ENCODE measurements at regions not wholly inside any gene's neighbourhood (a gene's known extent, or its start where the extent isn't known, plus 50 kb on each side); places are given as distances from the start of the nearest gene placed in this dataset.

- no peak for FAIRE-seq
- Histone ChIP-seq H3K4me1 (ENCODE audit: control insufficient read depth in 3 of 3, insufficient read depth in 2 of 3, low read depth in 1 of 3, low read length in 2 of 3) (no peaks in the 10 kb centered on the region), H3K27ac (ENCODE audit: low read depth in 1 of 3, low read length in 2 of 3) (no peak overlapping the region), H3K36me3 (ENCODE audit: control insufficient read depth in 3 of 3, insufficient read depth in 2 of 3, low read depth in 1 of 3, low read length in 3 of 3) (no peaks in the 10 kb centered on the region), H3K4me3 (ENCODE audit: low read depth in 1 of 3, low read length in 3 of 3) (no peak overlapping the region), H3K27me3 (ENCODE audit: control insufficient read depth in 3 of 3, insufficient read depth in 3 of 3, low read length in 3 of 3) (no peaks in the 10 kb centered on the region), H3K9me3 (ENCODE audit: control insufficient read depth in 2 of 2, insufficient read depth in 1 of 2, low read depth in 1 of 2, low read length in 1 of 2) (no peaks in the 10 kb centered on the region)
- 23 to 39% (median 36%) methylated on average over 4 of the region's 4 CpGs for WGBS, 3 donors
- DNase-seq, result no peak
Measured at GRCh38 chr17:53924530-53925455, 102.1 kb downstream of the KIF2B start.

- H3K4me1 ChIP-seq (ENCODE audit: control insufficient read depth in 3 of 3, insufficient read depth in 2 of 3, low read depth in 1 of 3, low read length in 2 of 3), result no peaks in the 10 kb centered on the region
- FAIRE-seq (no peak), DNase-seq (no peak)
- no peak overlapping the region for H3K4me3 ChIP-seq (ENCODE audit: low read depth in 1 of 3, low read length in 3 of 3)
- peaks cover 0 to 15% of the 10 kb centered on the region in 2 donors for H3K9me3 ChIP-seq (ENCODE audit: control insufficient read depth in 2 of 2, insufficient read depth in 1 of 2, low read depth in 1 of 2, low read length in 1 of 2)
- H3K36me3 ChIP-seq (ENCODE audit: control insufficient read depth in 3 of 3, insufficient read depth in 2 of 3, low read depth in 1 of 3, low read length in 3 of 3), result no peaks in the 10 kb centered on the region
- WGBS, 3 donors, result 18 to 43% (median 20%) methylated on average over 2 of the region's 2 CpGs
- no peak overlapping the region for H3K27ac ChIP-seq (ENCODE audit: low read depth in 1 of 3, low read length in 2 of 3)
- no peaks in the 10 kb centered on the region for H3K27me3 ChIP-seq (ENCODE audit: control insufficient read depth in 3 of 3, insufficient read depth in 3 of 3, low read length in 3 of 3)
Measured at GRCh38 chr17:53932386-53932785, 109.7 kb downstream of the KIF2B start.

GRCh38 chr17:53934931-53935330, 112.2 kb downstream of the KIF2B start:
- Histone ChIP-seq H3K4me3 (ENCODE audit: low read depth in 1 of 3, low read length in 3 of 3) (no peak overlapping the region), H3K27me3 (ENCODE audit: control insufficient read depth in 3 of 3, insufficient read depth in 3 of 3, low read length in 3 of 3) (no peaks in the 10 kb centered on the region), H3K27ac (ENCODE audit: low read depth in 1 of 3, low read length in 2 of 3) (no peak overlapping the region), H3K4me1 (ENCODE audit: control insufficient read depth in 3 of 3, insufficient read depth in 2 of 3, low read depth in 1 of 3, low read length in 2 of 3) (no peaks in the 10 kb centered on the region), H3K36me3 (ENCODE audit: control insufficient read depth in 3 of 3, insufficient read depth in 2 of 3, low read depth in 1 of 3, low read length in 3 of 3) (no peaks in the 10 kb centered on the region), H3K9me3 (ENCODE audit: control insufficient read depth in 2 of 2, insufficient read depth in 1 of 2, low read depth in 1 of 2, low read length in 1 of 2) (peaks cover 0 to 15% of the 10 kb centered on the region in 2 donors)
- WGBS, 3 donors, result 75 to 77% (median 77%) methylated on average over 2 of the region's 2 CpGs
- FAIRE-seq, result no peak
- DNase-seq, result no peak

- DNase-seq (no peak), FAIRE-seq (no peak)
- no peaks in the 10 kb centered on the region for H3K4me1 ChIP-seq (ENCODE audit: control insufficient read depth in 3 of 3, insufficient read depth in 2 of 3, low read depth in 1 of 3, low read length in 2 of 3)
- H3K9me3 ChIP-seq (ENCODE audit: control insufficient read depth in 2 of 2, insufficient read depth in 1 of 2, low read depth in 1 of 2, low read length in 1 of 2), result no peaks in the 10 kb centered on the region
- no peaks in the 10 kb centered on the region for H3K27me3 ChIP-seq (ENCODE audit: control insufficient read depth in 3 of 3, insufficient read depth in 3 of 3, low read length in 3 of 3)
- H3K4me3 ChIP-seq (ENCODE audit: low read depth in 1 of 3, low read length in 3 of 3), result no peak overlapping the region
- no peaks in the 10 kb centered on the region for H3K36me3 ChIP-seq (ENCODE audit: control insufficient read depth in 3 of 3, insufficient read depth in 2 of 3, low read depth in 1 of 3, low read length in 3 of 3)
- H3K27ac ChIP-seq (ENCODE audit: low read depth in 1 of 3, low read length in 2 of 3), result no peak overlapping the region
Measured at GRCh38 chr17:53941231-53941630, 118.5 kb downstream of the KIF2B start.

- Histone ChIP-seq H3K4me1 (ENCODE audit: control insufficient read depth in 3 of 3, insufficient read depth in 2 of 3, low read depth in 1 of 3, low read length in 2 of 3) (no peaks in the 10 kb centered on the region), H3K27ac (ENCODE audit: low read depth in 1 of 3, low read length in 2 of 3) (no peak overlapping the region), H3K36me3 (ENCODE audit: control insufficient read depth in 3 of 3, insufficient read depth in 2 of 3, low read depth in 1 of 3, low read length in 3 of 3) (no peaks in the 10 kb centered on the region), H3K27me3 (ENCODE audit: control insufficient read depth in 3 of 3, insufficient read depth in 3 of 3, low read length in 3 of 3) (no peaks in the 10 kb centered on the region), H3K9me3 (ENCODE audit: control insufficient read depth in 2 of 2, insufficient read depth in 1 of 2, low read depth in 1 of 2, low read length in 1 of 2) (no peaks in the 10 kb centered on the region), H3K4me3 (ENCODE audit: low read depth in 1 of 3, low read length in 3 of 3) (no peak overlapping the region)
- FAIRE-seq (no peak), DNase-seq (no peak)
- 45 to 73% (median 56%) methylated on average over 1 of the region's 1 CpG for WGBS, 3 donors
Measured at GRCh38 chr17:53942436-53942835, 119.7 kb downstream of the KIF2B start.

GRCh38 chr17:53942898-53943297, 120.2 kb downstream of the KIF2B start:
- H3K36me3 ChIP-seq (ENCODE audit: control insufficient read depth in 3 of 3, insufficient read depth in 2 of 3, low read depth in 1 of 3, low read length in 3 of 3), result no peaks in the 10 kb centered on the region
- H3K4me3 ChIP-seq (ENCODE audit: low read depth in 1 of 3, low read length in 3 of 3), result no peak overlapping the region
- H3K27ac ChIP-seq (ENCODE audit: low read depth in 1 of 3, low read length in 2 of 3), result no peak overlapping the region
- no peaks in the 10 kb centered on the region for H3K4me1 ChIP-seq (ENCODE audit: control insufficient read depth in 3 of 3, insufficient read depth in 2 of 3, low read depth in 1 of 3, low read length in 2 of 3)
- 84 to 93% (median 88%) methylated on average over 2 of the region's 2 CpGs for WGBS, 3 donors
- no peaks in the 10 kb centered on the region for H3K9me3 ChIP-seq (ENCODE audit: control insufficient read depth in 2 of 2, insufficient read depth in 1 of 2, low read depth in 1 of 2, low read length in 1 of 2)
- no peaks in the 10 kb centered on the region for H3K27me3 ChIP-seq (ENCODE audit: control insufficient read depth in 3 of 3, insufficient read depth in 3 of 3, low read length in 3 of 3)
- FAIRE-seq (no peak), DNase-seq (no peak)

- Histone ChIP-seq H3K4me3 (ENCODE audit: low read depth in 1 of 3, low read length in 3 of 3) (no peak overlapping the region), H3K27me3 (ENCODE audit: control insufficient read depth in 3 of 3, insufficient read depth in 3 of 3, low read length in 3 of 3) (no peaks in the 10 kb centered on the region), H3K4me1 (ENCODE audit: control insufficient read depth in 3 of 3, insufficient read depth in 2 of 3, low read depth in 1 of 3, low read length in 2 of 3) (no peaks in the 10 kb centered on the region), H3K36me3 (ENCODE audit: control insufficient read depth in 3 of 3, insufficient read depth in 2 of 3, low read depth in 1 of 3, low read length in 3 of 3) (no peaks in the 10 kb centered on the region), H3K9me3 (ENCODE audit: control insufficient read depth in 2 of 2, insufficient read depth in 1 of 2, low read depth in 1 of 2, low read length in 1 of 2) (peaks cover 0 to 13% of the 10 kb centered on the region in 2 donors), H3K27ac (ENCODE audit: low read depth in 1 of 3, low read length in 2 of 3) (no peak overlapping the region)
- WGBS, 3 donors, result 38 to 56% (median 41%) methylated on average over 1 of the region's 1 CpG
- FAIRE-seq (peak; percentile 15), DNase-seq (no peak)
Measured at GRCh38 chr17:53948323-53948722, 125.6 kb downstream of the KIF2B start.

GRCh38 chr17:53949473-53950090, 126.9 kb downstream of the KIF2B start:
- Histone ChIP-seq H3K4me1 (ENCODE audit: control insufficient read depth in 3 of 3, insufficient read depth in 2 of 3, low read depth in 1 of 3, low read length in 2 of 3) (no peaks in the 10 kb centered on the region), H3K27ac (ENCODE audit: low read depth in 1 of 3, low read length in 2 of 3) (no peak overlapping the region), H3K36me3 (ENCODE audit: control insufficient read depth in 3 of 3, insufficient read depth in 2 of 3, low read depth in 1 of 3, low read length in 3 of 3) (no peaks in the 10 kb centered on the region), H3K4me3 (ENCODE audit: low read depth in 1 of 3, low read length in 3 of 3) (no peak overlapping the region), H3K27me3 (ENCODE audit: control insufficient read depth in 3 of 3, insufficient read depth in 3 of 3, low read length in 3 of 3) (no peaks in the 10 kb centered on the region), H3K9me3 (ENCODE audit: control insufficient read depth in 2 of 2, insufficient read depth in 1 of 2, low read depth in 1 of 2, low read length in 1 of 2) (peaks cover 0 to 13% of the 10 kb centered on the region in 2 donors)
- WGBS, 3 donors, result 53 to 65% (median 59%) methylated on average over 9 of the region's 9 CpGs
- FAIRE-seq, result no peak
- DNase-seq, result no peak

Measured in small intestine (tissue), 7 donors.